Osteocyte (in vitro differentiated cells): ENCODE measurements at regions not wholly inside any gene's neighbourhood (a gene's known extent, or its start where the extent isn't known, plus 50 kb on each side); places are given as distances from the start of the nearest gene placed in this dataset.

ENCODE experiments used
- DNase-seq: peaks from one replicate; pipeline ENCODE4 v3.0.0; 2021; ENCODE audit warnings: mixed read lengths; ENCODE audit not compliant: unreplicated experiment; ENCODE audit errors: extremely low spot score
- H3K27ac Mint-ChIP-seq: one replicate; pipeline ENCODE4 v1.8.0; 2021; ENCODE audit warnings: mild to moderate bottlenecking, mixed read lengths; ENCODE audit not compliant: unreplicated experiment
- H3K27me3 Mint-ChIP-seq: one replicate; pipeline ENCODE4 v1.8.0; 2021; ENCODE audit warnings: mixed read lengths; ENCODE audit not compliant: unreplicated experiment
- H3K36me3 Mint-ChIP-seq: one replicate; pipeline ENCODE4 v1.8.0; 2021; ENCODE audit warnings: mixed read lengths; ENCODE audit not compliant: unreplicated experiment
- H3K4me1 Mint-ChIP-seq: one replicate; pipeline ENCODE4 v1.8.0; 2021; ENCODE audit warnings: mixed read lengths; ENCODE audit not compliant: unreplicated experiment
- H3K4me3 Mint-ChIP-seq: one replicate; pipeline ENCODE4 v1.8.0; 2021; ENCODE audit warnings: mild to moderate bottlenecking, moderate library complexity, mixed read lengths; ENCODE audit not compliant: unreplicated experiment
- H3K9me3 Mint-ChIP-seq: one replicate; pipeline ENCODE4 v1.8.0; 2021; ENCODE audit warnings: mixed read lengths; ENCODE audit not compliant: unreplicated experiment
- CTCF ChIP-seq: fragments of 200-600 bp; sonication (generic); IDR thresholded peaks from 2 replicates; pipeline ENCODE4 v1.5.0; 2021; ENCODE audit warnings: antibody characterized with exemption, mild to moderate bottlenecking, moderate library complexity

GRCh38 chr1:215502081-215502480 is 65.0 kb upstream of the KCTD3 start:
- peaks cover 4% of the 10 kb centered on the region for H3K9me3 Mint-ChIP-seq
- TF ChIP-seq CTCF = no peak
- H3K27ac Mint-ChIP-seq = no peak overlapping the region
- peaks cover 6% of the 10 kb centered on the region for H3K27me3 Mint-ChIP-seq
- H3K4me3 Mint-ChIP-seq = no peak overlapping the region
- peaks cover 4% of the 10 kb centered on the region for H3K4me1 Mint-ChIP-seq
- no peaks in the 10 kb centered on the region for H3K36me3 Mint-ChIP-seq
- no peak for DNase-seq

- no peak for DNase-seq
- no peak for TF ChIP-seq CTCF
- H3K36me3 Mint-ChIP-seq = peaks cover 7% of the 10 kb centered on the region
- H3K27ac Mint-ChIP-seq = no peak overlapping the region
- peaks cover 9% of the 10 kb centered on the region for H3K27me3 Mint-ChIP-seq
- peaks cover 2% of the 10 kb centered on the region for H3K4me1 Mint-ChIP-seq
- H3K9me3 Mint-ChIP-seq = peaks cover 36% of the 10 kb centered on the region
- H3K4me3 Mint-ChIP-seq = no peak overlapping the region
Observed at GRCh38 chr1:215507119-215507518, 60.0 kb upstream of the KCTD3 start.

GRCh38 chr1:215508311-215508710 is 58.8 kb upstream of the KCTD3 start:
- Mint-ChIP-seq H3K27ac (no peak overlapping the region), H3K9me3 (peaks cover 46% of the 10 kb centered on the region), H3K27me3 (peaks cover 9% of the 10 kb centered on the region), H3K36me3 (peaks cover 7% of the 10 kb centered on the region), H3K4me1 (peaks cover 2% of the 10 kb centered on the region), H3K4me3 (no peak overlapping the region)
- no peak for DNase-seq
- TF ChIP-seq CTCF = no peak
